Tibial nerve (tissue), 3 donors: ENCODE measurements at regions not wholly inside any gene's neighbourhood (a gene's known extent, or its start where the extent isn't known, plus 50 kb on each side); places are given as distances from the start of the nearest gene placed in this dataset.

Experiments
- POLR2A ChIP-seq, 2 donors: fragments of 450-650 bp; IDR thresholded peaks; one replicate each; pipeline ENCODE4 v1.6.1; 2017; ENCODE audit warnings: antibody characterized with exemption in 2 of 2, mild to moderate bottlenecking in 2 of 2, moderate library complexity in 2 of 2
- TF ChIP-seq, protein P1 (sequence below), 5 experiments: fragments of 200-600 bp in 3 of 5; fragments of 450-650 bp in 2 of 5; sonication (generic) in 3 of 5; IDR thresholded peaks; one replicate each; pipeline ENCODE4 v1.5.1; 2016 to 2019; ENCODE audit warnings: antibody characterized with exemption in 5 of 5, mild to moderate bottlenecking in 3 of 5, moderate library complexity in 2 of 5

DNA sequence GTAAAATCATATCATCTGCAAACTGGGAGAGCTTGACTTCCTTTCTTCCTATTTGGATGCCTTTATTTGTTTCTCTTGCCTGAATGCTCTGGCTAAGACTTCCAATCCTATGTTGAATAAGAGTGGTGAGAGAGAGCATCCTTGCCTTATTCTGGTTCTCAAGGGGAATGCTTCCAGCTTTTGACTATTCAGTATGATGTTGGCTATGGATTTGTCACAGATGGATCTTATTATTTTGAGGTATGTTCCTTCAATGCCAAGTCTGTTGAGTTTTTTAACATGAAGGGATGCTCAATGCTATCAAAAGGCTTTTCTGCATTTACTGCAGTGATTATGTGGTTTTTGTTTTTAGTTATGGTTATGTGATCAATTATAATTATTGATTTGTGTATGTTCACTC, 2144.6 kb upstream of the TENM3 start:
- TF ChIP-seq, protein P1, sequence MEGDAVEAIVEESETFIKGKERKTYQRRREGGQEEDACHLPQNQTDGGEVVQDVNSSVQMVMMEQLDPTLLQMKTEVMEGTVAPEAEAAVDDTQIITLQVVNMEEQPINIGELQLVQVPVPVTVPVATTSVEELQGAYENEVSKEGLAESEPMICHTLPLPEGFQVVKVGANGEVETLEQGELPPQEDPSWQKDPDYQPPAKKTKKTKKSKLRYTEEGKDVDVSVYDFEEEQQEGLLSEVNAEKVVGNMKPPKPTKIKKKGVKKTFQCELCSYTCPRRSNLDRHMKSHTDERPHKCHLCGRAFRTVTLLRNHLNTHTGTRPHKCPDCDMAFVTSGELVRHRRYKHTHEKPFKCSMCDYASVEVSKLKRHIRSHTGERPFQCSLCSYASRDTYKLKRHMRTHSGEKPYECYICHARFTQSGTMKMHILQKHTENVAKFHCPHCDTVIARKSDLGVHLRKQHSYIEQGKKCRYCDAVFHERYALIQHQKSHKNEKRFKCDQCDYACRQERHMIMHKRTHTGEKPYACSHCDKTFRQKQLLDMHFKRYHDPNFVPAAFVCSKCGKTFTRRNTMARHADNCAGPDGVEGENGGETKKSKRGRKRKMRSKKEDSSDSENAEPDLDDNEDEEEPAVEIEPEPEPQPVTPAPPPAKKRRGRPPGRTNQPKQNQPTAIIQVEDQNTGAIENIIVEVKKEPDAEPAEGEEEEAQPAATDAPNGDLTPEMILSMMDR (IDR thresholded peaks at IDR 0.05): no peak
- TF ChIP-seq POLR2A (IDR thresholded peaks at IDR 0.05): no peak
